Right renal cortex interstitium (tissue), 3 donors: ENCODE measurements at regions not wholly inside any gene's neighbourhood (a gene's known extent, or its start where the extent isn't known, plus 50 kb on each side); places are given as distances from the start of the nearest gene placed in this dataset.

ENCODE experiments used
- DNase-seq, 3 donors: peaks; one replicate each; pipeline ENCODE4 v3.0.0-alpha.2; 2013; ENCODE audit warnings: low read depth in 3 of 3, low spot score in 2 of 3

DNA sequence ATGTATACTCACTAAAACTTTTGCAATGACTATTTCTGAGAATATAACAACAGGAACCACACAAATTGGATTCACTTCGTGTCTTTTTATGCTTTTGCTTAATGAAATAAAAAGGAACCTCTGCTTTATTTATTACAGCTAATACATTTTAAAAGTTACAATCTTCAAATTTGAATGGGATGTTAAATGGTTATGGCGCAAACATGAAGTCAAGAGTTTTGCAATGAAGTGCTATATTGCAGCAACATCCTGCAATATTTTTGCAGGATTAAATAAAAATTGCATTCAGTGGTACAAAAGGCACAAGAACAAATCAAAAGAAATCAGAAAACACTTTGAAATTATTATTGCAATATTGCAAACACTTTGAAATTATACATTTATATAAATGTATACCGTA is 1519.0 kb upstream of the MIR17HG start:
- no peak for DNase-seq

- DNase-seq = no peak
Observed at GRCh38 chr13:89831157-89831556, 1516.3 kb upstream of the MIR17HG start.

- no peak for DNase-seq
Observed at GRCh38 chr13:89832827-89833226, 1514.7 kb upstream of the MIR17HG start.

DNA sequence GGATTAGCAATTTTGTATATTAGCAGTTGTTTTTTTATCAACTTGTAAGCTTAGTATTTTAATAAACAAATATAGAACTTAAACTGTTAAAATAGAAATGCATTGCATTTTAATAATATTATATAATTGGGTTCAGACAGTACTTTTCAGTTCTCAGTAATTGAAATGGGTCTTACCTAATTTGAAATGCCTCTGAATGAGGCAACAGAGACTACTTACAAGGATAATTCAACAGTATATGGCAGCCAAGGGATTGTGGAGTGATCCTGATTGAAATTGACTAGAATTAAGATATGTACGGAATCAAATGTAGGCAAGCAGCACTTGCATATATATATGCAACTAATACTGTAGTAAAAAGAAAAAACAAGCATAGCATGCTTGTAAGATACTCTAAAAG is 1503.9 kb upstream of the MIR17HG start:
- no peak for DNase-seq

- no peak for DNase-seq
Observed at GRCh38 chr13:89845874-89846273, 1501.6 kb upstream of the MIR17HG start.

DNA sequence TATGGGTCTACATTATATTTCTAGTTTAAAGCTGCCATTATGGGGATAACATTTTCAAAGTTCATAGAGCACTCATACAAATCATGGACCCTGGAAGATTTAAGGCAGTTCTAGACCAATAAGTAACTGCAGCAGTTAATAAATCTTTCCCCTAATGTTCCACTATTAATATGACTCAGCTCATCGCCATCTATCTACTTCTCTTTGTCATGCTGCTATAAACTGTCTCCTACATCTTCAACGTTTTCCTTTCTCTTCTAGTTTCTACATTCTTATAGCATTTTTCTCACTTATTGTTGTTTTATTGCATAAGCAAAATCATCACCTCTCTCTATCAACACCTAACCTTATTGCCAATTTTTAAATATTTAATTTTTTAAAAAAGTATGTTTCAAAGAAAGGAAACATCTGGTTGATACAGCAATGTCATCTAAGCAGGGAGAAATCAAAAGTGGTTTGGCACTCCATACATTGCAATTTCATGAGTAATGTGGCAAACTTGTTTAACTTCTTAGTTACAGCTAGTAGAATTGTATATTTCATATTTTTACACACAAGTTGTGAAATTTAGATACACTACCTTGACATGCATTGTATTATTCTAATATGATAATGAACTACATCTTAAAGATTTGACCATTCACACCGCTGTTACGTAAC is 1500.4 kb upstream of the MIR17HG start:
- DNase-seq = no peak

DNA sequence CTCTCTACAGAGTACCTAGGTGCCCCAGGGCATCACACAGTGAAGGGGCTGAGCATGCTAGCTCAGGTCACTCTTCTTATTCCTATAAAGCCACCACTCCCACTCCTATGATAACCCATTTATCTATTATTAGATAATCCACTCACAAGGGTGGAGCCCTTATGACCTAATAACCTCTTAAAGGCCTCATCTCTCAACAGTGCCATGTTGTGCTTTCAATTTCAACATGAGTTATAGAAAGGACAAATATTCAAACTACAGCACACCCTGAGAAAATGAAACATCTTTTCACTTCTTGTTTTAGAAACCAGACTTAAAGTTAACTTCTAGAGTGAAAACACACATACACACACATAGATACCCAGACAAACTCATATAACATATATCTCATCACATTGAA is 1494.9 kb upstream of the MIR17HG start:
- DNase-seq = no peak

DNA sequence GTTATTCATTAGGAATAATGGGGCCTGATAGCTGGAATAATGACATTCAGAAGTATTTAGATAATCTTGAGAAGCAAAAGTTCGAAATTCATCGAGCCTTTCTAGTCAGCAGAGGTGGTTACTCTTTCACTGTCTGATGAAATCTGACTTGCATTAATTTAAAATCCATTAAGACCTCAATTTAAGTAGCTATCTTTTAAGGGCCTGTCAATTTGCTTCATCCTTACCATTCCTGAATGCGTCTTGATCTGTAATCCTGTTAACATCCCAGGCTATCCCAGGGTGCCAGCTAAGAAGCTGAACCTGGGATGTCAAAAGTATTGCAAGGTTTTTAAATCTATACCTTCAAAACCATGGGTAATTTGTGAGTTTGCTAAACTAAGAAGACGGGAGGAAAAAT is 1491.0 kb upstream of the MIR17HG start:
- DNase-seq = no peak

DNA sequence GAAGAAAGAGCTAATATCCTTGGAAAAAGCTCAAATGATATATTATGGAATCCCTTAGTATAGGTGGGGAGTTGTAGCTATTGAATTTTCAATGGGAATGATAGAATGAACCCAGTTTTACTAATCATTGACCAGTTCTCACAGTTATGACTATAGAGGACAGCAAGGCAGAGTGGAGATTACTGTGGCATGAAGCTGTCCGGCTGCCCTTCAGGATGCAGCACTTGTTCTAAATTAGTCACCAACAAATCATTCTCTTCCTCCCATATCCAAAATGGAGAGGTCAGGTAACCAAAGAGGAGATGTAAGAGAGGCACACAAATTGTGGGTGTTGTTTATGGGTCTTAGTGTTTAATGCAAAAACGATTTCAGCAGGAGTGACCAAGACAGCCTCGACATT is 1490.0 kb upstream of the MIR17HG start:
- no peak for DNase-seq

GRCh38 chr13:89862011-89862690 is 1485.3 kb upstream of the MIR17HG start:
- DNase-seq = no peak

GRCh38 chr13:89862691-89863036 is 1484.8 kb upstream of the MIR17HG start:
- no peak for DNase-seq

GRCh38 chr13:89865164-89866064 is 1482.1 kb upstream of the MIR17HG start:
- DNase-seq = no peak

DNA sequence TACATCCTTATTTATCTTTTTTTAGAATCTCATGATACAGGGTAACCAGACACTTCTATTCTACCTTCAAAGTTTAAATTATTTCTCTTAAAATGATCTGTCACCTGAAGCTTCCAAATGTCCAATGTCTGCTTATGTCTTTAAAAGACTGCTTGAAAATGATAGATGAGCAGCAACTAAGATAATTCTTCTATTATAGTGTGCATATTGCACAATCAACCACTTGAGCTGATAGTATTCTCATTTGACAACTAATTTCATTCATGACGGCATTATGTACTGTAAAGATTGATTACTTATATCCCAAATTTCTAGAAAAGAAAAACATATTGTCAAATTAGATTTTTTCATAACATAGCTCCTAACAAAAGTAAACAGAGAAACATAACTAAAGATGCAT is 1478.2 kb upstream of the MIR17HG start:
- DNase-seq = no peak

DNA sequence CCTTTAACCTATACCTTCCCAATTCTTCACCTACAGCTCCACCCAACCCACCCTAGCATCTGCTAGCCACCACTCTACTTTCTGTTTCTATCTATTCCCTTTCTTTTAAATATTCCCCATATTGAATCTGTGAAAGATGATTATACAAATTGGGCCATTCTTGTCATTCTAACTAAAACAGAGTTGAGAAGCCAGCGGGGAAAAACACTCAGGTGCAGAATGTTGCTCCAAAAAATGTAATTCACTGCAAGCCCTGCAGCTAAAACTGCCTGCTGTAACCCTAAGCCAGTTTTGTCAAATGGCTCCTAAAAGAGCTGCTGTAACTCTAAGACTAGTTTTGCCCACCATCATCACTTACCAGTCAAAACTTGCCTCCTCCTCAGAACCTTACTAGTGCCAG is 1468.6 kb upstream of the MIR17HG start:
- no peak for DNase-seq

DNA sequence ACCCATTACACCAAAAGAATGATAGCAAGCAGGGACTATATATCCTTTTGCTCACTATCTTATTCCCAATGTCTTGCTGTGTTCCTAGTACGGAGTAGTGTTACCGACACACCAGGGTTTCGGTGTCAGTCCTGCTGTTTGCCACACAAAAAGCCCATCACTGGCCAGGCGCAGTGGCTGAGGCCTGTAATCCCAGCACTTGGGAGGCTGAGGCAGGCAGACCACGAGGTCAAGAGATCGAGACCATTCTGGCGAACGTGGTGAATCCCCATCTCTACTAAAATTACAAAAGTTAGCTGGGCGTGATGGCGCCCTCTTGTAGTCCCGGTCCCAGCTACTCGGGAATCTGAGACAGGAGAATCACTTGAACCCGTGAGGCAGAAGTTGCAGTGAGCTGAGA is 1467.3 kb upstream of the MIR17HG start:
- no peak for DNase-seq

- DNase-seq = no peak
Observed at GRCh38 chr13:89883893-89884448, 1463.5 kb upstream of the MIR17HG start.

- no peak for DNase-seq
Observed at GRCh38 chr13:89890806-89891205, 1456.7 kb upstream of the MIR17HG start.

DNA sequence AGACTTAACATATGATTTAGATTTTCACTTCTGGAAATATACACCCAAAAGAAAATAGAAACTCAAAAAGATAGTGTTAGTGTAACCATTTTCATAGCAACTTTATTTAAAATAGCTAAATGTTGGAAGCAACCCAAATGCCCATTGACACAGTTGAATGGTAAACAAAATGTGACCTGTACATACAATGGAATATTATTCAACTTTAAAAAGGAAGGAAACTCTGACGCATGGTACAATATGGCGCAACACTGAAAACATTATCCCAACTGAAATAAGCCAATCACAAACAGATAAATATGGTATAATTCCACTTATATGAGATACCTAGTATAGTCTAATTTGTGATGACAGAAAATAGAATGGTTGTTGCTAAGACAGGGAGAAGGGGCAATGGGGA is 1456.1 kb upstream of the MIR17HG start:
- no peak for DNase-seq

- no peak for DNase-seq
Observed at GRCh38 chr13:89897681-89898080, 1449.8 kb upstream of the MIR17HG start.

GRCh38 chr13:89899302-89900103 is 1448.0 kb upstream of the MIR17HG start:
- no peak for DNase-seq
